ENCODE measurements at regions not wholly inside any gene's neighbourhood (a gene's known extent, or its start where the extent isn't known, plus 50 kb on each side); places are given as distances from the start of the nearest gene placed in this dataset.

- TF ChIP-seq CTCF (IDR thresholded peaks at IDR 0.05 in 4 of 5, conservative IDR thresholded peaks at IDR 0.05 in 1 of 5) (no peak), POLR2A (IDR thresholded peaks at IDR 0.05) (no peak)
Measured at GRCh38 chr12:115253049-115253448, 569.1 kb upstream of the TBX3 start.

All from gastrocnemius medialis (tissue), 4 donors.